DMS153 (cell line): ENCODE measurements at regions not wholly inside any gene's neighbourhood (a gene's known extent, or its start where the extent isn't known, plus 50 kb on each side); places are given as distances from the start of the nearest gene placed in this dataset.
"Not testable (repeated sequence)": the region's sequence is repeated elsewhere in the genome, so short reads cannot be mapped to it uniquely, and the experiment has no call there.

Experiments
- DNase-seq: peaks from one replicate; lab custom pipeline; 2025; lab: John Stamatoyannopoulos, UW

GRCh38 chr3:95759614-95760301, 1054.6 kb upstream of the EPHA6 start:
- DNase-seq: no peak

DNA sequence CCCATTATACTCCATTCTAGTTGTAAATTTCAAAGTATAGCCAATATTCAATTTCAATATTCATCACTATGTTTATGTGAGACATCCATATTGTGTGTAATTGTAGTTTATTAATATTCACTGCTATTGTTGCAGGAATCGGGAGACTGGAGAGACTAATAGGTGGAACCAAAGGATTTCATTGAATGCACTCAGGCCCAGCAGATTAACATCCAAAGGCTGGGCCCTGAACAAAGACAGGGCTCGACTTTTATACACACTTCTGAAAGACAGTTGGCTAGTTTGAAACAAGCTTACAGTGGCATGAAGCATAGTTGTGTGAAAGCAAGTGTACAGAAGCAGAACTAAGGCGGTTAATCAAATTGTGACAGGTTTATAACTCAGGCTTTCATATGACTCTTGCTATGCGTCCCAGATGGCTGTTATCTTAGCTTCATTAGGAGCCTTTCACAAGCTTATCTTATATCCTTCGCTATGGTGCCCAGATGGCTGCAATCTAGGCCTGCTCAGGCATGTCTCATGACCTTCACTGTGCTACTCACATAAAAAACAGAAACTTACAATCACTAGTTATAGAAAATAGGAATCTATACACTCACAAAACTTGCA, 1038.8 kb upstream of the EPHA6 start:
- no peak for DNase-seq

GRCh38 chr3:95781598-95781997, 1032.8 kb upstream of the EPHA6 start:
- no peak for DNase-seq

DNA sequence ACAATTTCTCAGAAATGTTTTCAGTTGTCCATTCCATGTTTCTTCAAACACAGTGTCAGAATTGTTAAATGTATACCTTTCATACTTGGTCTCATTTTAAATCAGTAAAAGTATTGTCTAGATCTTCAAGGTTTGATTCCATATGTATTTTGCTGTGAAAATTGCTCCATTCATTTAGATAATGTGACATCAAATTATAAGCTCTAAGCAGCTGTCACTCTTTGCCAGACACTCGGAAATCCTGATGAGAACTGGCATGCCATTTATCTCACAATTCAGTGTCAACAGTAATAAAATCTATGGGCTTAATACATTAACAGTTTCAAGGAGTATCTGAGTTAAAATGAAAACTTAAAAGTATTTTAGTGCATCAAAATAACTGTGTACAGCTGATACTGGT, 1025.3 kb upstream of the EPHA6 start:
- no peak for DNase-seq

- DNase-seq: no peak
Observed at GRCh38 chr3:95797081-95797480, 1017.3 kb upstream of the EPHA6 start.

DNA sequence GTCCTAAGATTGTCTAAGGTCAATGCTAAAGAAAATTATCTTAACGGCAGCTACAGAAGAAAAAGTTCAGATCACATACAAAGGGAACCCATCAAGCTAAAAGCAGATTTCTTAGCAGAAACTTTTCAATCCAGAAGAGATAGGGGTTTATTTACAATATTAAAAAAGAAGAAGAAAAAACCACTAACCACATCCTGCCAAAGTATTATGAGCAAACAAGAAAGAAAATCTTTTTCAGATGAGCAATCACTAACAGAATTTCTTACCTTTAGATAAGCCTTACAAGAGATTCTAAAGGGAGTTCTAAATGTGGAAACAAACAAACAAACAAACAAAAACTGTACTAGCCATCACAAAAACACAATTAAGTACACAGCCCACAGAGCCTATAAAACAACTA, 1015.8 kb upstream of the EPHA6 start:
- DNase-seq: no peak

DNA sequence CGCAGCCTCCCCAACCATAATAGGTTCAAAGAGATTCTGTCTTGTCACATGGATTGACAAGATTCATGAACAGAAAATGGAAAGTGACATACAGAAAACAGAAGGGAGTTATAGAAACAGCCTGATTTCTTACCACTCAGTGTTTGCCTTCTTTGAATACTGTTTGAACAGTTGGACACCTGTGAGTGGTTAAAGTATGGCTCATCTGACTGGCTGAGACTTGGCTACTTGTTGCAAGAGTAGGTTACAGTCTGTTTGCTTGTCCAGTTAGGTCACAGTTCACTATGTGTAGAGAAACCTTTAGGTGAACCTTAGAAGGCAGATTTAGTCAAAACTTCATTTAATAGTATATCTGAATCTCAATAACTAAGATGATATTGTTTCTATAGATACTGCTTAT, 1003.9 kb upstream of the EPHA6 start:
- DNase-seq: no peak

DNA sequence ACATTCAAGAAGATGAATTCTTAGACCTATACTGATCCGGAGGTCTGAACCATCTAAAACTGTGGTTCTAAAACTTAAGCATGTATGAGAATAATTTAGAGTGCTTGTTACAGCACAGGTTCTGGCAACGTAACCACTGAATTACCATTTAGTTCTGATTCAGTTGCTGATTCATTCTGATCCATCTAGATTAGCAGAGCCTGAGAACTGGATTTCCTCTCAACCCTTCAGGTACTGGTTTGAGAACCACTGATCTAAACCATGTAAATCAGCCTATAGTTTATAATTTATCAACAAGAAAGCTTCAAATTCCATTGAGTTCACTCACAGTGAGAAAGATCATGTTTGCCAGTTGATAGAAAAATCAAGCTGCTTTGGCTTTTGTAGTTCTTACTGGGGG, 1001.1 kb upstream of the EPHA6 start:
- DNase-seq: no peak

- DNase-seq: no peak
Observed at GRCh38 chr3:95815828-95816227, 998.6 kb upstream of the EPHA6 start.

- DNase-seq: no peak
Observed at GRCh38 chr3:95826419-95826818, 988.0 kb upstream of the EPHA6 start.

- DNase-seq: no peak
Observed at GRCh38 chr3:95832146-95832545, 982.2 kb upstream of the EPHA6 start.

DNA sequence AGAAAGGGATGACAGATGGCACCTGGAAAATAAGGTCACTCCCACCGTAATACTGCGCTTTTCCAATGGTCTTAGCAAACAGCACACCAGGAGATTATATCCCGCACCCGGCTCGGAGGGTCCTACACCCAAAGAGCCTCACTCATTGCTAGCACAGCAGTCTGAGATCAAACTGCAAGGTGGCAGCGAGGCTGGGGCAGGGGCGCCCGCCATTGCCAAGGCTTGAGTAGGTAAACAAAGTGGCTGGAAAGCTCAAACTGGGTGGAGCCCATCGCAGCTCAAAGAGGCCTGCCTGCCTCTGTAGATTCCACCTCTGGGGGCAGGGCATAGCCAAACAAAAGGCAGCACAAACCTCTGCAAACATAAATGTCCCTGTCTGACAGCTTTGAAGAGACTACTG, 953.8 kb upstream of the EPHA6 start:
- not testable (repeated sequence) for DNase-seq

DNA sequence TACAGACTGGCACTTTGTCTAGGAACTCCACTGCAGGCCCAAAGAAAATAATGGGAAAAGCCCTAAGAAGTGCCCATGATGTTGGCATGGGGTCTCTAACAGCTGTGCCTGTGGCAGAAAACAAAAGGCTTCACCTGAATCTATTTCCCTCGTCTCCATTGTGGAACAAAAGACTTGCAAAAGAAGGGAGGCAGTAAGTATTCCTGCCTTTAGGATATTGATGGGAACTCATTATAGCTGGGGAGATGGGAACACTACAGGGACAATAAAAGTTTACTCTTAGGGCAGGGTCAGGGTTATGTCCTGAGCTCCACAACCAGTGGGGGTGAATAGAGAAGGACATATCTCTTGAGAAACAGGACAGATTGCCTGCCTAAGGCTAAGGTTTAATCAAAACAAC, 930.6 kb upstream of the EPHA6 start:
- no peak for DNase-seq

GRCh38 chr3:95886616-95887015, 927.8 kb upstream of the EPHA6 start:
- no peak for DNase-seq

- no peak for DNase-seq
Observed at GRCh38 chr3:95887114-95887513, 927.3 kb upstream of the EPHA6 start.

DNA sequence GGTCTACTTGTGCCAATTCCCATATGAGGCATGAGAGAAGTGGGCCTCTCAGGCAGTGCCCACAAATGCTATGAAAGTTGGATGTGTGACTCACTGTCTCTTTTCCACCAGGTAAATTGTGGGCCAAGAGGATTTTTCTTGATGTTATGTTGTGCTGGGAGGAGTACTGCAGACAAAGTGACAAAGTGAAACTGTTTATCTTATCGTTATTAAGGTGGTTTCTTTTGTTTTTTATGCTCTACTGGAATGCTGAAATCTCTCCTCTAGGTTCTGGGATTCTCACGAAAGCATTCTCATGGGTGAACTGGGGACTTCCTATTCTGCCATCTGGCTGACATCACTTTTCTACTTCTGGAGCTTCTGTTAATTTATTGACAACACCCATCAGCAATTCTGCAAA, 919.6 kb upstream of the EPHA6 start:
- DNase-seq: no peak

DNA sequence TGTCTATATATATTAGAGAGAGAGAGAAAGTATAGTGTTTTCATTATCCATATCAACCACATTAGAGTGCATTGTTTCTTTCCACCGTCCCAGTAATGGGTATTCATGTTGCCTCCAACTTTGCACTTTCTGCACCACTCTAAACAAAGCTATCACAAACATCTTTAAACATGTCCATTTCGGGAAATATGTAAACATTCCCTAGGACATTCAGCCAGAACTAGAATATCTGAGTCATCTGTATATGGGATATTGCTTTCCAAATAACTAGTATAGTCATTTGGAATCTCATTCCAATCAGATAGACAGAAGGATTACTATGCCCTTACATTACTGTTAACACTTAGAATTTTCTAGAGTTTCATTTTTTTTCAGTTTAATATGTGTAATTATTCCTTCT, 914.9 kb upstream of the EPHA6 start:
- no peak for DNase-seq

GRCh38 chr3:95899911-95900310, 914.5 kb upstream of the EPHA6 start:
- no peak for DNase-seq

DNA sequence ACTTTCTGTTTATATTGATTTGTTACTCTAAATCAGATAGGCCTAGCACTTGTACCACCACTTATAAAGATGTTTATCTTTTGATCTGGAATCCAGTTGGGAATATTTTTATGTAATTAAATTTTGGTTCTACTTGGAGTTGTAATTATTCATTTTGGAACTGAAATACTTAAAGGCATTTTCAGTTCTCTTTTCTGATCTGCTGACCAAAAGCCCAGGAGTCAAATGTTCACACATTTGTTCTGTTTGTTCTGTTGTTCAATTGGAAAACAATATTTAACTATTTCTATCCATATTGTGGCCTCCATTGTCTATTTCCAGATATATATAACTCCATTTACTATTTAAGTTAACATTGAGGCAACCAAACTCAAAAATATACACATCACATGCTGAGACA, 912.4 kb upstream of the EPHA6 start:
- DNase-seq: no peak

GRCh38 chr3:95905182-95905581, 909.2 kb upstream of the EPHA6 start:
- no peak for DNase-seq

GRCh38 chr3:95911767-95912166, 902.6 kb upstream of the EPHA6 start:
- DNase-seq: no peak

- no peak for DNase-seq
Observed at GRCh38 chr3:95923496-95924210, 890.7 kb upstream of the EPHA6 start.

GRCh38 chr3:95926904-95927501, 887.4 kb upstream of the EPHA6 start:
- DNase-seq: no peak
